ENCODE measurements at regions not wholly inside any gene's neighbourhood (a gene's known extent, or its start where the extent isn't known, plus 50 kb on each side); places are given as distances from the start of the nearest gene placed in this dataset.

DNA sequence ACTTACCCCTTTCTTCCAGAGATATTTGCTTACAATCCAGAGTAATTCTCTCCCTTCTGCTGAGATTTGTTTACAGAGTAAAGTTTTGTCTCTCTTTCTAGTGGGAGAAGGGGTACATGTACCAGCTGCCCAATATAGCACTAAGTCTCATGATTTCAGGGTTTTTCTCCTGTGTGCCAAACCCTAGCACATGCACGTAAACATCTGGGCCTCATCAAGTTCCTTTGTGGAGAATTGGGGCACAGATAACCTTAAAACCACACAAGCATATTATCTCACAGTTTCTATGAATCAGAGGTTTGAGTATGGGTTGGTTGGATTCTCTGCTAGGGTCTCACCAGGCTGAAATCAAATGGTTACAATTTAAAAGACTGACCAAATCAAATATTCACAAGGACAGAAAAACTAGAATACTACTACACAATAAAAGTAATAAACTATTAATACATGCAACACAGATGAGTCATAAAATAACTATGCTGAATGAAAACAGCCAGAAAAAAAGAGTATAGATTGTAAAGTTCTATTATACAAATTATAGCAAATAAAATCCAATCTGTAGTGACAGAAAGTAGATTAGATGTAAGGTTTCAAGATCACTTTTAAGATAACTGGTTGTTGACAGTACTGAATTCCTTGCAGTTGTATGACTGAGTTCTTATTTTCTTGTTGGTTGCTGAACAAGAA lies 347.4 kb upstream of the PTBP2 start:
- H3K27ac ChIP-seq (ENCODE audit: low read depth, low read length) = no peak overlapping the region
- 100% methylated on average over 1 of the region's 1 CpG for WGBS

DNA sequence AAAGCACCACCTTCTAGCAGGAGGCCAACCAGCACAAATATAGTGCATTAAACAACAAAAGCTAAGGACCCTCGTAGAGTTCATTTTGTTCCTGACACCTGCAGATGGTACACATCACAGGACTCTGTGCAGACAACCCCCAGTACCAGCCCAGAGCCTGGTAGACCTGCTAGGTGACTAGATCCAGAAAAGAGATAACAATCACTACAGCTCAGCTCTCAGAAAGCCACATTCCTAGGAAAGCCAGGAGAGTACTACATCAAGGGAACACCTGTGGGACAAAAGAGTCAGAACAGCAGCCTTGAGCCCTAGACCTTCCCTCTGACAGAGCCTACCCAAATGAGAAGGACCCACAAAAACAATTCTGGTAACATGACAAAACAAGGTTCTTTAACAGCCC lies 344.7 kb upstream of the PTBP2 start:
- no peak overlapping the region for H3K9ac ChIP-seq (ENCODE audit: low read depth, low read length)
- H3K4me1 ChIP-seq (ENCODE audit: insufficient read depth, low read length) = no peaks in the 10 kb centered on the region
- H3K4me3 ChIP-seq (ENCODE audit: low read length) = no peak overlapping the region
- no peaks in the 10 kb centered on the region for H3K36me3 ChIP-seq (ENCODE audit: insufficient read depth, low read length)
- no peak overlapping the region for H3K27ac ChIP-seq (ENCODE audit: low read depth, low read length)
- no peaks in the 10 kb centered on the region for H3K27me3 ChIP-seq (ENCODE audit: insufficient read depth, low read length)
- WGBS = 90% methylated on average over 1 of the region's 1 CpG
- H3K9me3 ChIP-seq (ENCODE audit: insufficient read depth, low read depth, low read length) = no peaks in the 10 kb centered on the region

More for the DNA sequence above, 347.4 kb upstream of the PTBP2 start:
- H3K4me3 ChIP-seq (ENCODE audit: low read length) = no peak overlapping the region
- no peaks in the 10 kb centered on the region for H3K27me3 ChIP-seq (ENCODE audit: insufficient read depth, low read length)
- H3K9ac ChIP-seq (ENCODE audit: low read depth, low read length) = no peak overlapping the region
- H3K4me1 ChIP-seq (ENCODE audit: insufficient read depth, low read length) = no peaks in the 10 kb centered on the region
- no peaks in the 10 kb centered on the region for H3K36me3 ChIP-seq (ENCODE audit: insufficient read depth, low read length)
- no peaks in the 10 kb centered on the region for H3K9me3 ChIP-seq (ENCODE audit: insufficient read depth, low read depth, low read length)

GRCh38 chr1:96384611-96385010 lies 337.0 kb upstream of the PTBP2 start:
- WGBS = 92% methylated on average over 1 of the region's 2 CpGs
- Histone ChIP-seq H3K27me3 (ENCODE audit: insufficient read depth, low read length) (no peaks in the 10 kb centered on the region), H3K27ac (ENCODE audit: low read depth, low read length) (no peak overlapping the region), H3K4me3 (ENCODE audit: low read length) (no peak overlapping the region), H3K9ac (ENCODE audit: low read depth, low read length) (no peak overlapping the region), H3K36me3 (ENCODE audit: insufficient read depth, low read length) (no peaks in the 10 kb centered on the region), H3K9me3 (ENCODE audit: insufficient read depth, low read depth, low read length) (no peaks in the 10 kb centered on the region), H3K4me1 (ENCODE audit: insufficient read depth, low read length) (no peaks in the 10 kb centered on the region)

GRCh38 chr1:96387785-96388184 lies 333.8 kb upstream of the PTBP2 start:
- no peaks in the 10 kb centered on the region for H3K27me3 ChIP-seq (ENCODE audit: insufficient read depth, low read length)
- WGBS = 95% methylated on average over 3 of the region's 3 CpGs
- H3K4me1 ChIP-seq (ENCODE audit: insufficient read depth, low read length) = no peaks in the 10 kb centered on the region
- no peaks in the 10 kb centered on the region for H3K36me3 ChIP-seq (ENCODE audit: insufficient read depth, low read length)
- no peak overlapping the region for H3K4me3 ChIP-seq (ENCODE audit: low read length)
- no peak overlapping the region for H3K27ac ChIP-seq (ENCODE audit: low read depth, low read length)
- no peak overlapping the region for H3K9ac ChIP-seq (ENCODE audit: low read depth, low read length)
- no peaks in the 10 kb centered on the region for H3K9me3 ChIP-seq (ENCODE audit: insufficient read depth, low read depth, low read length)

- H3K36me3 ChIP-seq (ENCODE audit: insufficient read depth, low read length) = no peaks in the 10 kb centered on the region
- WGBS = 88% methylated on average over 4 of the region's 4 CpGs
- no peaks in the 10 kb centered on the region for H3K9me3 ChIP-seq (ENCODE audit: insufficient read depth, low read depth, low read length)
- no peaks in the 10 kb centered on the region for H3K27me3 ChIP-seq (ENCODE audit: insufficient read depth, low read length)
- no peak overlapping the region for H3K9ac ChIP-seq (ENCODE audit: low read depth, low read length)
- no peak overlapping the region for H3K27ac ChIP-seq (ENCODE audit: low read depth, low read length)
- no peak overlapping the region for H3K4me3 ChIP-seq (ENCODE audit: low read length)
- no peaks in the 10 kb centered on the region for H3K4me1 ChIP-seq (ENCODE audit: insufficient read depth, low read length)
These were observed 332.9 kb upstream of the PTBP2 start for GRCh38 chr1:96388421-96389310.

GRCh38 chr1:96400089-96400488 lies 321.5 kb upstream of the PTBP2 start:
- no peak overlapping the region for H3K4me3 ChIP-seq (ENCODE audit: low read length)
- no peaks in the 10 kb centered on the region for H3K9me3 ChIP-seq (ENCODE audit: insufficient read depth, low read depth, low read length)
- H3K9ac ChIP-seq (ENCODE audit: low read depth, low read length) = no peak overlapping the region
- no peak overlapping the region for H3K27ac ChIP-seq (ENCODE audit: low read depth, low read length)
- no peaks in the 10 kb centered on the region for H3K4me1 ChIP-seq (ENCODE audit: insufficient read depth, low read length)
- no peaks in the 10 kb centered on the region for H3K36me3 ChIP-seq (ENCODE audit: insufficient read depth, low read length)
- H3K27me3 ChIP-seq (ENCODE audit: insufficient read depth, low read length) = no peaks in the 10 kb centered on the region

GRCh38 chr1:96409087-96409486 lies 312.5 kb upstream of the PTBP2 start:
- Histone ChIP-seq H3K9ac (ENCODE audit: low read depth, low read length) (no peak overlapping the region), H3K4me1 (ENCODE audit: insufficient read depth, low read length) (no peaks in the 10 kb centered on the region), H3K36me3 (ENCODE audit: insufficient read depth, low read length) (no peaks in the 10 kb centered on the region), H3K4me3 (ENCODE audit: low read length) (no peak overlapping the region), H3K27me3 (ENCODE audit: insufficient read depth, low read length) (no peaks in the 10 kb centered on the region), H3K9me3 (ENCODE audit: insufficient read depth, low read depth, low read length) (no peaks in the 10 kb centered on the region), H3K27ac (ENCODE audit: low read depth, low read length) (no peak overlapping the region)
- 77% methylated on average over 4 of the region's 4 CpGs for WGBS

DNA sequence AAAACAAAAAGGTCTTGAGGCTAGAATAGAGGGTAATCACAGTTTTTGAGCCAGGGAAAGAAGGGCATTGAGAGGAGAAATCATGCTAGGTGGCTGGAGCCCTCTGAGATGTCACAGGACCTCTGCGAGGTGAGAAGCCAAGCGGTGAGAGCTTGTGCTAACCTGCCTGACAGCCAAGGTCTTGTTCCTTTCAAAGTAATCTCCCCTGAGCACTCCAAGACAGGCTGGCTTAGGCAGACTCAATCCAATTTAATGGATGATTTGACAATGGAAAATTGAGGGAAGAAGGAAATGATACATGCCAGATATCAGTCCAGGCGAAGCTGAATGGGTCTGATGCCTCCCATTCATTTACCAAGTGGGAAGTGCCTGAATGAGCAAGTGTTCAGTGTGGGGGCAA lies 311.9 kb upstream of the PTBP2 start:
- H3K4me3 ChIP-seq (ENCODE audit: low read length) = no peak overlapping the region
- WGBS = 90% methylated on average over 3 of the region's 3 CpGs

GRCh38 chr1:96411006-96411405 lies 310.6 kb upstream of the PTBP2 start:
- Histone ChIP-seq H3K27ac (ENCODE audit: low read depth, low read length) (no peak overlapping the region), H3K9ac (ENCODE audit: low read depth, low read length) (no peak overlapping the region), H3K4me3 (ENCODE audit: low read length) (no peak overlapping the region), H3K36me3 (ENCODE audit: insufficient read depth, low read length) (no peaks in the 10 kb centered on the region), H3K27me3 (ENCODE audit: insufficient read depth, low read length) (no peaks in the 10 kb centered on the region), H3K9me3 (ENCODE audit: insufficient read depth, low read depth, low read length) (no peaks in the 10 kb centered on the region), H3K4me1 (ENCODE audit: insufficient read depth, low read length) (no peaks in the 10 kb centered on the region)
- WGBS = 86% methylated on average over 1 of the region's 2 CpGs

More for the DNA sequence above, 311.9 kb upstream of the PTBP2 start:
- H3K27me3 ChIP-seq (ENCODE audit: insufficient read depth, low read length) = no peaks in the 10 kb centered on the region
- H3K9ac ChIP-seq (ENCODE audit: low read depth, low read length) = no peak overlapping the region
- H3K4me1 ChIP-seq (ENCODE audit: insufficient read depth, low read length) = no peaks in the 10 kb centered on the region
- H3K27ac ChIP-seq (ENCODE audit: low read depth, low read length) = no peak overlapping the region
- no peaks in the 10 kb centered on the region for H3K36me3 ChIP-seq (ENCODE audit: insufficient read depth, low read length)
- H3K9me3 ChIP-seq (ENCODE audit: insufficient read depth, low read depth, low read length) = no peaks in the 10 kb centered on the region

DNA sequence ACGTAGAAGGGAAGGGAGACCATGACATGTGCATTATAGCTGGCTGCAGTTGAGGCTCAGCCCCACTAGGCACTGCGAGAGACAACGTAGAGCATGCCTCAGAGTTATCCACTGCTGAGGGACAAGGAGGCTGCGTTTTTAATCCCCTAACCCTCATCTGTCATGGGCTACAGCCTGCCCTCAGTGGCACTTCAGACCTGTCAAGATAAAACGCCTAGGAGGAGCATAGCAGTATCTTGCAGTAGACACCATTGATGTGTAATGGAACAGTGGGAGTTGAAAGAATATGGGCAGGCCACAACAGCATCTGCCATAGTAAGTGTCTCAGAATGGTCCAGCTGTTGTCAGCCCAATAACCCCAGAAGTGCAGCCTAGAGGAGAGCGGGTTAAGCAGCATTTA lies 307.0 kb upstream of the PTBP2 start:
- no peaks in the 10 kb centered on the region for H3K4me1 ChIP-seq (ENCODE audit: insufficient read depth, low read length)
- 87% methylated on average over 6 of the region's 6 CpGs for WGBS
- no peak overlapping the region for H3K9ac ChIP-seq (ENCODE audit: low read depth, low read length)
- H3K36me3 ChIP-seq (ENCODE audit: insufficient read depth, low read length) = no peaks in the 10 kb centered on the region
- no peaks in the 10 kb centered on the region for H3K27me3 ChIP-seq (ENCODE audit: insufficient read depth, low read length)
- H3K27ac ChIP-seq (ENCODE audit: low read depth, low read length) = no peak overlapping the region
- H3K4me3 ChIP-seq (ENCODE audit: low read length) = no peak overlapping the region
- H3K9me3 ChIP-seq (ENCODE audit: insufficient read depth, low read depth, low read length) = no peaks in the 10 kb centered on the region

GRCh38 chr1:96416111-96416595 lies 305.4 kb upstream of the PTBP2 start:
- no peaks in the 10 kb centered on the region for H3K27me3 ChIP-seq (ENCODE audit: insufficient read depth, low read length)
- H3K4me1 ChIP-seq (ENCODE audit: insufficient read depth, low read length) = no peaks in the 10 kb centered on the region
- no peaks in the 10 kb centered on the region for H3K36me3 ChIP-seq (ENCODE audit: insufficient read depth, low read length)
- no peak overlapping the region for H3K9ac ChIP-seq (ENCODE audit: low read depth, low read length)
- H3K9me3 ChIP-seq (ENCODE audit: insufficient read depth, low read depth, low read length) = no peaks in the 10 kb centered on the region
- no peak overlapping the region for H3K27ac ChIP-seq (ENCODE audit: low read depth, low read length)
- 95% methylated on average over 5 of the region's 5 CpGs for WGBS
- no peak overlapping the region for H3K4me3 ChIP-seq (ENCODE audit: low read length)
